NOMO-1 treated with DMSO at 0.1 percent for 48 hours (cell line): ENCODE measurements at regions not wholly inside any gene's neighbourhood (a gene's known extent, or its start where the extent isn't known, plus 50 kb on each side); places are given as distances from the start of the nearest gene placed in this dataset.
"Not testable (repeated sequence)": the region's sequence is repeated elsewhere in the genome, so short reads cannot be mapped to it uniquely, and the experiment has no call there.

Experiments
- DNase-seq: peaks from one replicate; lab custom pipeline; 2025; ENCODE audit not compliant: unreplicated experiment; lab: John Stamatoyannopoulos, UW

GRCh38 chr14:57061009-57061711 is 207.5 kb downstream of the EXOC5 start:
- DNase-seq: no peak

GRCh38 chr14:57060276-57060955 is 208.3 kb downstream of the EXOC5 start:
- no peak for DNase-seq

- no peak for DNase-seq
Measured at GRCh38 chr14:57058319-57058718, 210.4 kb downstream of the EXOC5 start.

- no peak for DNase-seq
Measured at GRCh38 chr14:57057803-57058202, 210.9 kb downstream of the EXOC5 start.

GRCh38 chr14:57056522-57056921 is 212.2 kb downstream of the EXOC5 start:
- not testable (repeated sequence) for DNase-seq

- no peak for DNase-seq
Measured at GRCh38 chr14:57052705-57053302, 215.9 kb downstream of the EXOC5 start.

GRCh38 chr14:57051633-57052032 is 217.1 kb downstream of the EXOC5 start:
- DNase-seq: no peak

- DNase-seq: no peak
Measured at GRCh38 chr14:57049848-57050247, 218.9 kb downstream of the EXOC5 start.

- DNase-seq: no peak
Measured at GRCh38 chr14:57046175-57046574, 222.5 kb downstream of the EXOC5 start.

GRCh38 chr14:57044101-57044973 is 224.4 kb downstream of the EXOC5 start:
- DNase-seq: not testable (repeated sequence)

- peak; percentile 85 for DNase-seq
Measured at GRCh38 chr14:57038689-57039088, 228.4 kb upstream of the OTX2 start.

GRCh38 chr14:57031474-57031873 is 221.2 kb upstream of the OTX2 start:
- DNase-seq: no peak

- no peak for DNase-seq
Measured at GRCh38 chr14:57029620-57030253, 219.5 kb upstream of the OTX2 start.

- no peak for DNase-seq
Measured at GRCh38 chr14:57025456-57025855, 215.2 kb upstream of the OTX2 start.

GRCh38 chr14:57022608-57023007 is 212.3 kb upstream of the OTX2 start:
- DNase-seq: no peak

- no peak for DNase-seq
Measured at GRCh38 chr14:57018065-57018464, 207.8 kb upstream of the OTX2 start.

GRCh38 chr14:57013987-57014386 is 203.7 kb upstream of the OTX2 start:
- no peak for DNase-seq

GRCh38 chr14:57009585-57010515 is 199.6 kb upstream of the OTX2 start:
- no peak for DNase-seq

- no peak for DNase-seq
Measured at GRCh38 chr14:57008534-57008933, 198.3 kb upstream of the OTX2 start.

GRCh38 chr14:56998728-56999127 is 188.4 kb upstream of the OTX2 start:
- DNase-seq: no peak
